Kidney glomerular epithelial cell (primary cell): ENCODE measurements at regions not wholly inside any gene's neighbourhood (a gene's known extent, or its start where the extent isn't known, plus 50 kb on each side); places are given as distances from the start of the nearest gene placed in this dataset.
"Not testable (repeated sequence)": the region's sequence is repeated elsewhere in the genome, so short reads cannot be mapped to it uniquely, and the experiment has no call there.

Source experiments
- DNase-seq: peaks from one replicate; lab custom pipeline; 2025; lab: John Stamatoyannopoulos, UW

DNA sequence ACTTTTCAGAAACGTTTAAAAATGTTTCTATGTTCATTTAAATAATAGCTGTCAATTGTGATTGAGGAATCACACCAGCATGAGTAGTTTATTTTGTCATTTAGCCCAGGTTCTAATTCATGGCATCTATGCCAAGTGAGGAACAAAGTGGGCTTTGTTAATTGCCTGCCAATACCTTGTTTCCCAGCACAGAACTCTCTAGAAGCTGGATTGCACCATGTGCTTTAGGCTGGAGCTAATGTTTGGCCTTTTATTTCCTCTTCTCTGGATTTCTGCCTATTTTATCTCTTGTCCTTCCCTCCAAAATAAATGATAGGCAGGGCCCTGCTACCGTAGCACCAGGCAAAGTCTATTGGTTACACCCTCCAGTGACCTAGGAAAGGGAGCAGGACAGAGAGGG is 109.9 kb upstream of the ITGB1 start:
- DNase-seq: no peak

DNA sequence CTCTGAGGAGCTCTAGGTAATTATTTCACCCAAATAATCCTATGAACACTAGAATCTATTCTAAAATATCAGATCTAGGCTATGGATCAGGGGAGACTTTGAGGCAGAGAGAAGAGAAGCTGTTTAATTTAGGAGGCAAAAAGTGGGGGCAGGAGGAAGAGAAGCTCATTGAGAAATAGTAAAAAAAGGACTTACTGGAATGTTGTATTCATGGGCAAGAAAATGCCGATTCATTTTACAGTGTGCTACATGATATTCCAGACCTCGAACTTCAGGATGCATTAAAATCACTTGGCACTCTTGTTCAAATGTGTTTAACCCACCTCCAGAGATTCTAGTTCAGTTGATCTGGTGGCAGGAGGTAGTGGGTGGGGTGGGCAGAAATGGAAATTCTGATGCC is 109.5 kb upstream of the ITGB1 start:
- no peak for DNase-seq

DNA sequence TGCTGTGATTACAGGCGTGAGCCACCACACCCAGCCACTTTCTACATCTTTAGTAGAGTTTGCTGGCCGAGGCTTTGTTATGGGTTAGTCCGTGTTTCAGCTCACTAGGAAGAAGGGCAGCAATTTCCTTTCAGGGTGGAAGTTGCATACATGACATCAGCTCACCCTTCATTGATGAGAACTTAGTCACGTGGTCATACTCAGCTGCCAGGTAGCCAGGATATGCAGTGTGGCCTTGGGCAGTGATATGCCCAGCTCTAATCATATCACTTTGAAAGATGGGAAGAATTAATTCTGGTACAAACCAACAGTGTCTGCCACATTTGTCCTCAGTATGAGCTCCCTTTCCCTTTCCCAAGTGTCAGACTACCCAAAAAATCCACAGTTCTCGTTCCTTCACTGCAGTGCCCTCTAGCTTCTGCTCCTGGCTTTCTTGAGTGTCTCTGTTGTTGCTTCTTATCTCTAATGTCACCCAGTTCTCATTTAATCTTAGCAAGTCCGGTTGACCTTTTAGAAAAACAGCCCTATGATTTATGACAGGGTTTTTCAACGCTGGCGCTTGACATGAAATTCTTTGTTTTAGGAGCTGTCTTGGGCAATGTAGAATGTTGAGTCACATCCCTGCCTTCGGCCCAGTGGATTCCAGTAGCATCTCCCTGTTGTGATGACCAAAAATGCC is 108.7 kb upstream of the ITGB1 start:
- DNase-seq: no peak

DNA sequence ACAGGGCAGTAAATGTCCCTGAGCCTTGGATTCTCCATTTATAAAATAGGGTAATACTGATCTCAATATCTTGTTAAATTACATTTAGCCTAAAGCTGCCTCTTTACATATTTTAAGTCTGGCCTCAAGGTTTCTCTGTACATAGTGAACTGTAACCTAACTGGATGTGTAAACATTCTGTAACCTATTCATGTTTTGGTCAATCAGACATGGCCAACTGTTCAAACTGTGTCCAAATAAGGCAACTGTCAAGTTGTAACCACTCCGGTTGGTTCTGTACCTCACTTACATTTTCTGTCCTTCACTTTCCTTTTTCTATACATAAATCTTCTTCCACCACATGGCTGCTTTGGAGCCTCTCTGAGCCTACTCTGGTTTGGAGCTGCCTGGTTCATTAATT is 107.1 kb upstream of the ITGB1 start:
- no peak for DNase-seq

DNA sequence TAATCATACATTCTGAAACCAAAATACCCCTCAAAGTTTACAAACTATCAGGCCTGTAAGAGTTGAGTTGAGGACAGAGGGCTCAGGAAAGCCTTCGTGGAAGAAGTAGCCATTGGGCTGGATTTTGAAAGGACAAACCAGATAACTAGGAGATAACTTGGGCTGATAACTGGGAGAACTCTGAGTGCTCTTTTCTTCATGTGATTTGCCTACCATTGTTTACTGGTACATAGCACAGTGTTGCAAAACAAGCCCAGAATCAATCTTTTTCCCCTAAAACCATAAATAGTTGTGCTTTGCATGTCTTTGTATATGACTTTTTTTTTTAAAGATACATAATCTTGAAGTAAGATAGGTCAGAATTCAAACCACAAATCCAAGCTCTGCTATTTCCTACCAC is 106.7 kb upstream of the ITGB1 start:
- DNase-seq: no peak

DNA sequence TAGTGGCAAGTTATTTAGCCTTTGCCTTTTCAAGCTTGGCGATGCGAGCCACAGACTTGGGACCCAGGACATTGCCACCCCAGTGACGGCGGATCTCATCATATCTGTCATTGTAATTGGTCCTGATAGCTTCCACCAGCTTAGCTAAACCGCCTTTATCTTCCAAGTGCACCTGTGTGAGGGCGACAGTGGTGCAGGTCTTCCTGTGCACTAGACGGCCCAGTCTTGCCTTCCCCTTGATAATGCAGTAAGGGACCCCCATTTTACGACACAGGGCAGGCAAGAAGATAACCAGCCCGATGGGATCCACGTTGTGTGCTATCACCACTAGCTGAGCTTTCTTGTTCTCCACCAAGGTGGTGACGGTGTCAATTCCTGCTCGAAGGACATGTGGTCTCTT is 99.6 kb upstream of the ITGB1 start:
- no peak for DNase-seq

DNA sequence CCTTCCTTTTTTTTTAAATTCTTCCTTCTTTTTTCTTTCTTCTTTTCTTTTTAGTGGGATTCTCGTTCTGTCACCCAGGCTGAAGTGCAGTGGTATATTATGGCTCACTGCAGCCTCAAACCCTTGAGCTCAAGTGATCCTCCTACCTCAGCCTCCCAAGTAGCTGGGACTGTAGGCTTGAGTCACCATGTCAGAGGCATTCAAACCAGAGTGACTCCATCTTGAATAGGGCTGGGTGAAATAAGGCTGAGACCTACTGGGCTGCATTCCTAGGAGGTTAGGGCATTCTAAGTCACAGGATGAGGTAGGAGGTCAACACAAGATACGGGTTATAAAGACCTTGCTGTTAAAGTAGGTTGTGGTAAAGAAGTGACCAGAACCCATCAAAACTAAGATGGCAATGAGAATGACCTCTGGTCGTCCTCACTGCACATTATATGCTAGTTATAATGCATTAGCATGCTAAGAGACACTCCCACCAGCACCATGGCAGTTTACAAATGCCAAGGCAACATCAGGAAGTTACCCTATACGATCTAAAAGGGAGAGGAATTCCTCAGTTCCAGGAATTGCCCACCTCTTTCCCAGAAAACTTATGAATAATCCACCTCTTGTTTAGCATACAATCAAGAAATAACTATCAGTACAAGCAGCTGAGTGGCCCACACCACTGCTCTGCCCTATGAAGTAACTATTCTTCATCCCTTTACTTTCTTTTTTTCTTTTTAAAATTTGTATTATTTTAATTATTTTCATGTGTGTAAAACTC is 99.0 kb upstream of the ITGB1 start:
- no peak for DNase-seq

DNA sequence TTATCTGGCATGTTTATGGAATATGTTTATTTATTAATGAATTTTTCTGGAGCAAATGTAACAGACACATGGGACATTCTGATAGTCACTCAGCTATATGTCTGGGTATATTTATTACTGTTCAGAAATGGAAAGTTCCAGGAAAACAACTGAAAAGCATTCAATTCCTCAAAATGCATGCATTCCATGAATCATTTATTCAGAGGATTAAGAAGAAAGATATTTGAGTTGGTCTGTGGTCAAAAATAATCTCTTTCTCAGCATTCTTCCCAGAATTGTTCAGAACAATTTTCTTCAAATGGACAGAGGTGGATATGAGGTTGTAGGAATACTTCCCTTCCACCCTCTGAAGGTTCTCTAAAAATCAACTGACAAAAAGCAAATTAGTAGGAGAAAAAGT is 97.6 kb upstream of the ITGB1 start:
- no peak for DNase-seq

DNA sequence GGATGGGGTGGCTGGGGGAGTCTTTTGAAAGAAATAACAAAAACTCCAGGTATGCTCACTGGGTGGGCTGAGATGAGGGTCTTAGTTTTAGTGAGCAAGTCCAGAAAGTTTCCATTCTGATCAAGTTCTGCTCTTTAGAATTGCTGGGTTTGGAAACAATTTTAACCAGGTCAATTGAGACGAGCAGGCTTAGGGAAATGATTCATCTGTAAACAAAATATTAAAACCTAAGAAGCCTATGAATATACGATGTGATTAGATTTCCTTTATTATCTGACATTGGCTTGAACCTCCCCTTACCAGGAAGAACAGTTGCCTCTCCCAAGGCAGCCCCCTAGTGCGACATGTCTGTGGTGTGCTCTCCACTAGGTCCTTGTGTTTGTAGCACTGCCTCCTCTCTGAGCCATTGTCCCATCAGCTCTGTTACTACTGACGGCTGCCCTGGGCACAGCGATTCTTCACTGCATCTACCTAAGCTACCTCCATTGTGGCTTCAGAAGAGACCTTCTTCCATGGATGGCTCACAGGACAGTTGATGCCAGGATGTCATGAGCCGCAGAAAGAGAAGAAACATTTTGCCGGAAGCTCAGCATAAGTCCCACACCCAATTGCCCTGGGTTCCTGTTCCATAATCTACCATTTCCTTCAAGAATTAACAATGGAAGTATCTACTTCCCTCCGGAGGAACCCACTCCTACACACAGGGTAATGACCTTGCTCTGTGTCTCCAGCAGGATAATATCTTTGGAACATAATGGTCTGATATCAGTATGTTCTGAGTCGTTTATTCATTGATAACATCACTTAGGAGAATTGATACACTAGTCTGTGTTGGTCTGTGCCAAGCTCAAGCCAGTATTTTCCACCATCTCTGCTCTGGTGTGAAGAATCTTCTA is 95.1 kb upstream of the ITGB1 start:
- no peak for DNase-seq

DNA sequence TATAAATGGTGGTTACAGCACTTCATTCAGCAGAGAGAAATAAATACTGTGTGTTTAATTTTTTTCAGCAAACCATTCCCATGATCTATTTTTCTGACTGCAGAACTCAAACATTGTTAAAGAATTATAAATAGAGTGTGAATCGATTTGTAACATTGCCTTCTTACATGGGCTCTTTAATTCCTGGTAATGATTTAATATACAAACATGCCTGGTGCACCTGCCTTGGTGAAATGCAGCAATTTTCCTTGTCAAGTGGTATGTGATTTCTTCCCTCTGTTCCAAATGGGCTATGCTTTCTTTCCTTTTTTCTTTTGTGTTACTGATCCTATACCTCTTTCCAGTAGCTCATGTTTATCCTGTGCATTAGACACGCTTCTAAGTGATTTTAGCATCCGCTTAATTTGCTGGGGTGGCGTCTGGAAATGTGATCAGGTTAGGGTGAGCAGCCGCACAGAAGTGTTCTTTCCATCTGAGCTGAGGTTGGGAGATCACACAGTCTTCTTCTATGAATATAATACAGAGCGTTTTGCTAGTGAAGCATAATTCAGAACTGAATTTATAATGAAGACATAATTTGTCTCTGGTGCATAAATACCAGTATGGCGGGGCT is 94.3 kb upstream of the ITGB1 start:
- no peak for DNase-seq

DNA sequence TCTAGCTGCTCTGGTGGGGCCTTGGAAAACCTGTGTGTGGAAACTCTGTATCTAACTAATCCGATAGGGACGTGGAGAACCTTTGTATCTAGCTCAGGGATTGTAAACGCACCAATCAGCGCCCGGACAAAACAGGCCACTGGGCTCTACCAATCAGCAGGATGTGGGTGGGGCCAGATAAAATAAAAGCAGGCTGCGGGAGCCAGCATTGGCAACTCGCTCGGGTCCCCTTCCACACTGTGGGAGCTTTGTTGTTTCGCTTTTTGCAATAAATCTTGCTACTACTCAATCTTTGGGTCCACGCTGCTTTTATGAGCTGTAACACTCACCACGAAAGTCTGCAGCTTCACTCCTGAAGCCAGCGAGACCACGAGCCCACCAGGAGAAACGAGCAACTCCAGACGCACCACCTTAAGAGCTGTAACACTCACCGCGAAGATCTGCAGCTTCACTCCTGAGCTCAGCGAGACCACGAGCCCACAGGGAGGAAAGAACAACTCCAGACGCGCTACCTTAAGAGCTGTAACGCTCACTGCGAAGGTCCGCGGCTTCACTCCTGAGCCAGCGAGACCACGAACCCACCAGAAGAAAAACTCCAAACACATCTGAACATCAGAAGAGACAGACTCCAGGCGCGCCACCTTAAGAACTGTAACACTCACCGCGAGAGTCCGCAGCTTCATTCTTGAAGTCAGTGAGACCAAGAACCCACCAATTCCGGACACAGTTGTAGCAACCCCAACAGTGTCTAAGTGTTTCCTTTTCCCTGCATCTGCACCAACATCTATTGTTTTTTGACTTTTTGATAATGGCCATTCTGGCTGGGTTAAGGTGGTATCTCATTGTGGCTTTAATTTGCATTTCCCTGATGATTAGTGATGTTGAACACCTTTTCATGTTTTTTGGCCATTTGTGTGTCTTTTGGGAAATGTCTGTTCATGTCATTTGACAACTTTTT is 92.2 kb upstream of the ITGB1 start:
- DNase-seq: not testable (repeated sequence)

DNA sequence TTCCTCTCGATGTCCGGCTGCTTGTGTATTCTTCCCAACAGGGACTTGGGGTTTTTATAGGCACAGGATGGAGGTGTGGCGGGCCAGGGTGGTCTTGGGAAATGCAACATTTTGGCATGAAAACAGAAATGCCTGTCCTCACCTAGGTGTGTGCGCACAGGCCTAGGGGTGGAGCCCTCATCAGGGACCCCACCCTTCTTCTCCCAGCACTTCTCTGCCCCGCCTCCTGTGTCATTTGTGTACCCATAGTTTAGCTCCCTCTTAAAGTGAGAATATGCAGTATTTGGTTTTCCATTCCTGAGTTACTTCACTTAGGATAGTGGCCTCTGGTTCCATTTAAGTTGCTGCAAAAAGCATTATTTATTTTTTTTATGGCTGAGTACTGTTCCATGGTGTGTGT is 90.2 kb upstream of the ITGB1 start:
- no peak for DNase-seq

DNA sequence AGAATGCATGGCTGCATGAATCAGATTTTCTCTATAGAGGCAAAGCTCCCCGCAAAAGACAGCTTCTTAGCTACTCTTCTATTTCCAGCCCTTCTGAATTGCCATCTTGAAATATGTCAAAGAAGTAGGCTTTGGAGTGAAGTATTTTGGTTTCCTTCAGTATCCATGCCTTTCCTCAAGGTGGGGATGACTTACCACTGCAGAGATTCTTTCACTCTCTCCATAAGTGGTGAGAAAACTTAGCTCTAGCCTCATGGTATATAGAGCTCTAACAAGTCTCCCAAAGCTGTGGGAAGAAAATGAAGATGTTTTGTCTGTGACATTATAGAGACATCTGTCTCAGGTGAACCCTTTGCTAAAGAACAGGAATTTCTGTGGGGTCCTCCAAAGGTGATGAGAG is 89.6 kb upstream of the ITGB1 start:
- DNase-seq: no peak

DNA sequence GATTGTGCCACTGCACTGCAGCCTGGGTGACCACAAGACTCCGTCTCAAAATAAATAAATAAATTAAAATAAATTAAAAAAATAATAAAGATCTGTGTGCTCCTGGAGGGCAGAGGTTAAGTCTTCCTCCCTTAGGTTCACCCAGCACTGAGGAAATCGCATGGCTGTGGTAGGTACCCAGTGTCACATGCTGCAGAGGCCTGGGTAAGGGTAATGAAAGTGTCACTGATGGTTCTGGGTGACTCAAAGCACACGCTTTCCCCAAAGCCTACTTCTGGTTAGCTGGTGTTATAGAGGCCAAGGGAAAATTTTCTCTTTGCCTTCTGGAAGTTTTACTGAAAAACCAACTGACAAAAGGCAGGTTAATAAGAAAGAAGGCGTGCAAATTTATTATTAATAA is 88.8 kb upstream of the ITGB1 start:
- DNase-seq: no peak

DNA sequence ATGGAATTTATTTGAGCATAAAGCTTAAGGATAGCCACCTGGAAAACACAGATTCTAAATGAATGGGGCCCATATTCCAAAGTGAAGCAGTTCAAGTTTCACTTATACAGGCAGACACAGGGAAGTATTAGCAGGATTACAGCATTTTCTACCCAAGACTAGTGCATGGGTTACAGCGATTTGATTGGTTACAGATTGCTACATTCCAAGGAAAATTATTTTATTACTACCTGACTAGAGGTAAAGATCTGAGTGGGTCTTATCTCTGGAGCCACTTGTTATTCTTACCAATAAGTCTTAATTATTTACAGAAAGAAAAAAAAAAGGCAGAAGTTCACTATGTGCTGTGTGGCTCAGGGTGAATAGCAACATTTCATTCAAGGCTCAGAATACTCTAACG is 87.4 kb upstream of the ITGB1 start:
- DNase-seq: no peak

DNA sequence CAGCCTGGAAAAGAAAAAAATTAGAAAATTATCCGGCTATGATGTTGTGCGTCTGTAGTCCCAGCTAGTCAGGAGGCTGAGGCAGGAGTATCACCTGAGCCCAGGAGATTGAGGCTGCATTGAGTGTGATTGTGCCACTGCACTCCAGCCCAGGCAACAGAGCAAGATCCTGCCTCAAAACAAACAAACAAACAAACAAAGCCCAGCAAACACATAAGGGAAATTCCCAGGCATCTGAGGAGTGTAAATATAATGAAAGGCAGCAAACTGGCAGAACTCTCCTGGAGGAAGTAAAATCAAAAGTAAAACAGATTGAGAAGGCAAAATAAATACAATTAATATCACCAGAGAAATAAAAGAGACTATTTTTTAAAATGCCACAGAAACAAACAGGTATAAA is 84.5 kb upstream of the ITGB1 start:
- DNase-seq: no peak

DNA sequence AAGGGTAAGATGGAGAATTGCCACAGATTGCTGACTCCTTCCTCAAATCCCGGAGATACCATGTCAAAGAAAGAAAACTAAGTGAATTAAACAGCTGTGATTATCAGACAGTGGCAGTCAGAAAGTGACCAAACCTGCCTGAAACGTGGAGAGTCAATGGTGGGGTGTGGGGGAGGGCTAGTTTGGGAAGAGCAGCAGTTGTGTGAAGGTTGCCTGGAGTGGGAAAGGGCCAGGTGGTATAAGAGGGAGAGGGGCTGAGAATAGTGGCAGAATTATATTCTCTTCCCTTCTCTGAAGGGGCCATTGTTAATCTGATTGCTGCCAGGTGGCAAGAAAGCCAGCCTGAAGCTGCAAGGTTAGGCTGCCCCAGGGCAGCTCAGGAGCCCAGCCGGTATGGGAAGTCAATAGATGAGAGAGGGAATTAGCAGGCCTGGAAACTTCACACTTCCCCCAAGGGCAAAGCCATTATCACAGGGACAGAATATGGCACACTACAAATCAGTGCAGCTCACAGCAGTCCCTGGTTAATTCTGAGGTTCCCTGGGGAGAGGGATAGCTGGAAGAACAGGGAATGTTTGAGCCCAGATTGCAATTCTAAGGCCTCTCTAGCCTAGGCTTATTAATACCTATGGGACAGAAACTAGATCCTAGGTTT is 83.9 kb upstream of the ITGB1 start:
- DNase-seq: no peak

DNA sequence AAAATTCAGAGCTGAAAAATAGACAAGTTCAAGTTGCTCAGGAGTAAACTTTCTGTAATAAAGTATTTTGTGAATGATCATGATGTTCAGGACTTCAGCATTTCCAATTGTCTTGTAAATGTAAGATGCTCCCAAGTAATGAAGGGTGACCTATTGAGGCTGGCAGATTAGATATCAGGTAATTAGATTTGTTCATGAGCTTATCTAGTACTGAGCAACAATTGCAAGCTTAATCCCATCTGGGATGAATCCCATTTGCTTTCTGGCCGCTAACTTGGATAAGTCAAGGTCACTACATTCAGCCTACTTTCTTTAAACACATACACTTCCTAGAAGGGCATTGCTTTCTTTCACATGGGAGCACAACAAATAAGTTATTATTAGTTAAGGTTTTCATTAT is 82.4 kb upstream of the ITGB1 start:
- DNase-seq: no peak

DNA sequence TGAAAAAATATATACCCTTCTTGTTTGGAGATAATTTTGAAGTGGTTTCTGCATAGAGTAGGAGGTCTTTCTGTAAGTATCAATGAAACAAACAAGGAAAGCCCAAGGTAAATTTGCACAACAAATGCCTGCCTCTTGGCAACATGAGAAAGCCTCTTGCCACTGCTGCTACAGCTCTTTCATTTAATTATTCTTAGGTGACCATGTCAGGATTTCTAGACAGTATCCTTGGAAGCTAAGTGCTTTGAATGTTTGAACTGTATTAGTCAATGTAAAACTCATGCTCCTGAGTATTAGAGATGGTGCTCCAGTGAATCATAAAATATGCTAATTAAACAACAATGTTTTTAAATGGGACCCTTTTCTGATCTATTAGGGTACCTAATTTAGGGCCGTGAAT is 81.2 kb upstream of the ITGB1 start:
- DNase-seq: no peak

DNA sequence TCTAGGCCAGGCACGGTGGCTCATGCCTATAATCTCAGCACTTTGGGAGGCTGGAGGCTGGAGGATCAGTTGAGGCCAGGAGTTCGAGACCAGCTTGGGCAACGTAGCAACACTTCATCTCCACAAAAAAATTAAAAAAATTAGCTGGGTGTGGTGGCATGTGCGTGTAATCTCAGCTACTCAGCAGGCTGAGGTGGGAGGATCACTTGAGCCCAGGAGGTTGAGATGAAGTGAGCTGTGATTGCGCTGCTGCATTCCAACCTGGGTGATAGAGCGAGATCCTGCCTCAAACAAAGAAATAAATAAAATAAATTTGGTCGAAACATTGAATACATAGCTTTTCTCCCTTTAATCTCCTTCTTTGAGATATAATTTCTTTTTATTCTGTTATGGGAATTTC is 80.6 kb upstream of the ITGB1 start:
- DNase-seq: no peak

DNA sequence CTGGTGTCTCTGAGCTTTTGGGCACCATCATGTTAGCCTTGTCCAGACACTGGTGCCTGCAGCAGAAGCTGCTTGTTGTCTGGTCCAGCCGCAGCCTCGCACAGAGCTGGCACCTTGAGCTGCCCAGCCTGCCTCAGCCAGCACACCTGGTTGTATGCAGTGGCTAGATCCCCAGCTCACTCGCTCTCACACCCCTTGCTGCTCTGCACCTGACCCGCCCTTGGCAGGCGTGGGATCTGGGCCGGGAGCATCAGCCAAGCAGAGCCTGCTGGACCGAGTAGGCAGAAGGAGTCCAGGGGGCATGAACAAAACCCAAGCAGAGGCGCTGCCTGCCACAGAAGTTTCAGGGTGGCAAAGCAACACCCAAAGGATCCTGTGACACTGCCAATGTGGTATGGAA is 79.7 kb upstream of the ITGB1 start:
- DNase-seq: no peak
